ENCODE measurements at regions not wholly inside any gene's neighbourhood (a gene's known extent, or its start where the extent isn't known, plus 50 kb on each side); places are given as distances from the start of the nearest gene placed in this dataset.

DNA sequence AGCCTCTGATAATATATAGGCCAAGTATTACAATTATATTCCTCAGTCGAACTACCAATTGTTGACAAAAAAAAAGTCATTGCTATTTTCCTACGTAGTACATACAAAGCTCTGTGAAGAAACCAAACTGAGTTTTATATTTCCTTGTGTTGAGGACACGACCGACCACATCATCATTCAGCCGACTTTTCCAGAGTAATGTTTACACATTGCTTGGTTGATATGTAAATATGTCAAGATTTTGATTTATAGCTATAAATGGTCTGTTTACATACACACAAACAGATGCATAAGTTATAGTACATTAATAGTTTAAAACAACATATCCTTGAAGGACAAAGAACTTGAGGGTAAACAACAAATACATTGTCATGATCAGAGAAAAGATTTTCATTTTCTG lies 121.5 kb downstream of the CRPPA start:
- TF ChIP-seq EZH2 (IDR thresholded peaks at IDR 0.05; ENCODE audit: insufficient read depth, low read length) = no peak
- TF ChIP-seq, protein P1, sequence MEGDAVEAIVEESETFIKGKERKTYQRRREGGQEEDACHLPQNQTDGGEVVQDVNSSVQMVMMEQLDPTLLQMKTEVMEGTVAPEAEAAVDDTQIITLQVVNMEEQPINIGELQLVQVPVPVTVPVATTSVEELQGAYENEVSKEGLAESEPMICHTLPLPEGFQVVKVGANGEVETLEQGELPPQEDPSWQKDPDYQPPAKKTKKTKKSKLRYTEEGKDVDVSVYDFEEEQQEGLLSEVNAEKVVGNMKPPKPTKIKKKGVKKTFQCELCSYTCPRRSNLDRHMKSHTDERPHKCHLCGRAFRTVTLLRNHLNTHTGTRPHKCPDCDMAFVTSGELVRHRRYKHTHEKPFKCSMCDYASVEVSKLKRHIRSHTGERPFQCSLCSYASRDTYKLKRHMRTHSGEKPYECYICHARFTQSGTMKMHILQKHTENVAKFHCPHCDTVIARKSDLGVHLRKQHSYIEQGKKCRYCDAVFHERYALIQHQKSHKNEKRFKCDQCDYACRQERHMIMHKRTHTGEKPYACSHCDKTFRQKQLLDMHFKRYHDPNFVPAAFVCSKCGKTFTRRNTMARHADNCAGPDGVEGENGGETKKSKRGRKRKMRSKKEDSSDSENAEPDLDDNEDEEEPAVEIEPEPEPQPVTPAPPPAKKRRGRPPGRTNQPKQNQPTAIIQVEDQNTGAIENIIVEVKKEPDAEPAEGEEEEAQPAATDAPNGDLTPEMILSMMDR (IDR thresholded peaks at IDR 0.05; ENCODE audit: insufficient read depth, low read depth, low read length) = no peak

Measured in astrocyte (in vitro differentiated cells and primary cell).